Medulla oblongata (tissue), 1 donor: ENCODE measurements at regions not wholly inside any gene's neighbourhood (a gene's known extent, or its start where the extent isn't known, plus 50 kb on each side); places are given as distances from the start of the nearest gene placed in this dataset.
"Not testable (repeated sequence)": the region's sequence is repeated elsewhere in the genome, so short reads cannot be mapped to it uniquely, and the experiment has no call there.

Experiments
- DNase-seq: peaks from one replicate; pipeline ENCODE4 v3.0.0-alpha.2; 2015; ENCODE audit errors: extremely low spot score

DNA sequence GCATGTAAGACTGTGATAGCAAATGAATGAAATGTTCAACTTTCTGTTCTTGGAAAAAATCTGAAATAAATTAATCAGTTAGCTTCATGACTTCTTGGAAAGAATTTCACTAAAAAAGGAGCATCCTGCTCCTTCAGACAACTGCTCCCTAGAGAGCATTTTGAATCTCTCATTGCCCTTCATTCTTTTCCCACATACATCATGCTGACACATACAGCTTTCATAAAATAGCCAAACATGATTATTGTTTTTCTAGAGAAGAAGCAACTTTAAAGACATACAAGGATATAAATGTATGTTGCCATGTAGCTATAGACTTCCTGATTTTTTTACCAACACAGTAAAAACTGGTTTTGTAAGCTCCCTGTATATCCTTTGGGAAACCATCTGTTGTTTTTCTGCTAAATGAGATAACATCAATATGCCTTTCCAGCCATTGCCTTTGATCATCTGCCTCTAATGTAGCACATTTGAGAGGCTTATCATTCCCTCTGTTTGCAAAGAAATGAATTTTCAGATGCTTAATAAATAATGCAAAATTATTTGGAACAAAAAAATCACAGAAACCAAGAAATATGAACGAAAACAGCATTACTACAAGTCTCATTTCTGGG, 248.2 kb upstream of the GPR149 start:
- DNase-seq = no peak

GRCh38 chr3:154668835-154669234, 238.8 kb upstream of the GPR149 start:
- no peak for DNase-seq

GRCh38 chr3:154668187-154668586, 238.2 kb upstream of the GPR149 start:
- no peak for DNase-seq

GRCh38 chr3:154666542-154666941, 236.6 kb upstream of the GPR149 start:
- no peak for DNase-seq

- DNase-seq = no peak
Measured at GRCh38 chr3:154664714-154665113, 234.7 kb upstream of the GPR149 start.

- no peak for DNase-seq
Measured at GRCh38 chr3:154662851-154663250, 232.9 kb upstream of the GPR149 start.

GRCh38 chr3:154660811-154661210, 230.8 kb upstream of the GPR149 start:
- DNase-seq = no peak

DNA sequence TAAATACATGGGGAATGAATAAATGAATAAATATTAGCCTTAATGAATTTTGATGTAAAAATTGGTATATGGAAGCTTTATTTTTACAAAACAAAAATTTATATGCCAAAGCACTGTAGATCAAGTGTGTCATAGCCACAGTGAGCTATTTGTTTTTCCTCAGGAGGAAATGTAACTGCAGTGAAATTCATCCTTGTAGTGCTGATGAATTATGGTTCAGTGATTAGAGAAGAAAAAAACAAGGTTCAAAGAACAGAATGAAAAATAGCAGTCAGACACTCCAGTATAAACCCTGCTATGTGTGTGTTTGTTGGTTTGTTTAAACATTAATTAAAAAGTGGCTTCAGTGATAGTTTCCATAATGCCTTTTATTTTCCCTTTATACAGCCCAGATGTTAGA, 228.0 kb upstream of the GPR149 start:
- DNase-seq = no peak

DNA sequence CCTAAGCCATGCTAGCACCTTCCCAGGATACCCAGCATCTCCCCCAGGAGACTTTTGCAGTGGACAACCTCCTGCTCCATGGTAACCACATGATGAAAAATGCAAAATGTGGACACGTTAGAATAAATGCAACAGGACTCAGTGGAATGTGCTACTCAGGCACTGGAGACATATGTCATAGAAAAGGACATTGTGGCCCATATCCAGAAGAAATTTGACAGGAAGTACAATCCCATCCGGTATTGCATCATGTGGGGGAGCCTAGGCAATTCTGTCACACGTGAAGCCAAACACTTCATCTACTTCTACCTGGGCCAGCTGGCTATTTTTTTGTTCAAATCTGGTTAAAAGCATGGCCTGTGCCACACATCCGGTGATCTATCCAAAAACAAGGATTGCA, 227.2 kb upstream of the GPR149 start:
- DNase-seq = no peak

GRCh38 chr3:154656486-154656885, 226.5 kb upstream of the GPR149 start:
- DNase-seq = no peak

- DNase-seq = no peak
Measured at GRCh38 chr3:154642145-154642544, 212.2 kb upstream of the GPR149 start.

DNA sequence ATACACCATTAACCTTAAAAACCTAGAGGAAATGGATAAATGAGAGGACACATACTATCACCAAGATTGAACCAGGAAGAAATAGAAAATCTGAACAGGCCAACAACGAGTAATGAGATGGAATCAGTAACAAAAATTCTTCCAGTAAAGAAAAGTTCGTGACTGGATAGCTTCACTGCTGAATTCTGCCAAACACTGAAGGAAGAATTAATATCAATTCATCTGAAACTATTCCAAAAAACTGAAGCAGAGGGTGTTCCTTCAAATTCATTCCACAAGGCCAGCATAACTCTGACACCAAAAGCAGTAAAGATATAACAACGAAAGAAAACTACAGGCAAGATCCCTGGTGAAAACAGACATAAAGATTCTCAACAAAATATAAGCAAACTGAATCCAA, 195.8 kb upstream of the GPR149 start:
- DNase-seq = no peak

GRCh38 chr3:154619621-154620020, 189.6 kb upstream of the GPR149 start:
- not testable (repeated sequence) for DNase-seq

DNA sequence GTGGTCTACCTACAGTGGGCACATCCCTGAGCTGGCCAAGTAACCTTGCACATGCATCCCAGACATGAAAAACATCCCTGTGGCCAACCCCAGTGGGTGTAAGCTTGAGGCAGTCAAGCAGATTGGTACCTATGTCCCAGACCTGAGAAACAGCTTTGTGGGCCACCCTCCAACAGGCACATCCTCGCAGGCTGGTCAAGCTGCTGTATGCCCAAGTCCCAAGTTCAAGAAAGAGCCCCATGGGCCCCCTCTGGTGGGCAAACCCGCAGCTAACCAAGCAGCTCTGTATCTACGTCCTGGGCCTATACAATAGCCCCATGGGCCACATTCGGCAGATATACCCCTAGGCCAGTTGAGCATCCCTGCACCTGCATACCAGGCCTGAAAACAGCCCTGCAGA, 186.3 kb upstream of the GPR149 start:
- DNase-seq = no peak

GRCh38 chr3:154615471-154615870, 185.5 kb upstream of the GPR149 start:
- no peak for DNase-seq

DNA sequence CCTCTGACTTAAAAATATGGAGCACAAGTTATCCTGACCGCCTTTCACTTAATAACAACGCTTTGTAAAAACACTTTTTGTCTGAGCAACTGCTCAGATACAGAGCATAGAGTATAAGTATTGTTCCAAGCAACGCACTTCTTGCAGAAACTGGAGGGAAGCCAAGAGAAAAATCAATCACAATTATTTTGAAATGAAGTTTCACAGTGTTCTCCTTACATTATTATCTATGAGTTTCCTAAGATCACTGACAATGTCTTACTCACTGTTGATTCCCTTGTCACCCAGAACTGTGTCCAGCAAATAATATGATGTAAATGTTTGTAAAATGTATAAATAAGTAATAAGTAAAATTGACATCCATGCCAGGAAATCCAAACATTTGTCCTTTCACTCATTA, 184.6 kb upstream of the GPR149 start:
- no peak for DNase-seq

- no peak for DNase-seq
Measured at GRCh38 chr3:154614078-154614477, 184.1 kb upstream of the GPR149 start.

DNA sequence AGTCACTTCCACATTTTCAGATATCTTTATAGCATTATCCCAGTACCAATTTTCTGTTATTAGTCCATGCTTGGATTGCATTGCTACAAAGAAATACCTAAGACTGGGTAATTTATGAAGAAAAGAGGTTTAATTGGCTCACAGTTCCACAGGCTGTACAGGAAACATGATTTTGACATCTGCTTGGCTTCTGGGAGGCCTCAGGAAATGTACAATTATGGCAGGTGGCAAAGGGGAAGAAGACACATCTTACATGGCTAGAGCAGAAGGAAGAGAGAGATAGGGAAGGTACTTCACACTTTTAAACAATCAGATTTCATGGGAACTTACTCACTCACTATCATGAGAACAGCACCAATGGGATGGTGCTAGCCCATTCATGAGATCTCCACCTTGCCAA, 172.3 kb upstream of the GPR149 start:
- DNase-seq = no peak

DNA sequence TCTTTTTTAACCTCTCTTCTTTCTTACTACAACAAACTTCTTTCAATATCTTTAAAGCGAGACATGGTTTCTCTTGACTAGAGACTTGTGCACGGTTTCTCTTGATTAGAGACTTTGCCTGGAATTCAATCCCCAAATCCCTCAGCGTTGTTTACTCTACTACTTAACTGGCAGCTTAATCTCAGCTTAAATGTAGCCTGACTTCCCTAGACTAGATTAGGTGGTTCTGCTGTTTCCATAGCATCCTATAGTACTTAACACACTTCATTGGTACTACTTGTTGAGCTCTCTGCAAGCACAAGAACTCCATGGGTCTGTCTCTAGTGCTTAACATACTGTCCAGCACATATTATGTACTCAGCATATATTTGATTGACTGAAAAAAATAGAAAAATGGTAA, 168.2 kb upstream of the GPR149 start:
- DNase-seq = no peak

- DNase-seq = no peak
Measured at GRCh38 chr3:154590675-154591384, 160.8 kb upstream of the GPR149 start.

DNA sequence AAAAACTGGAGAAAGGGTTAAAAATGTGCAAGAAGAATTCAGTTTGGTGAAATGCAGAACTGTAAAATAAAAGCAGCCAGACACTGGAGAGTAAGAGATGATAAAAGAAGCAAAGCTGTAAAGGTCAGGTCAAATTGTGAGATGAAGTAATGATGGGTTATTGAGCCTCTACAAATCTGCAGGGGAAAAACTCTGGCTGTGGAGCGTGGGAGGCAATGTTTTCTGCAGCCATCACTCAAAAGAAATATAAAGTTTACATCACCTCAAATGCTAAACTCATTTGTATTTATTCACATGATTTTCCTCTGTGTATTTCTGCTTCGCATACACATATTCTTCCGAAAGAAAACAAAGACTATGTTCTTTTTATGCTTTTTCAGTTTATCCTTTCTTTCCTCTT, 158.8 kb upstream of the GPR149 start:
- DNase-seq = no peak

GRCh38 chr3:154584974-154585373, 155.0 kb upstream of the GPR149 start:
- no peak for DNase-seq

DNA sequence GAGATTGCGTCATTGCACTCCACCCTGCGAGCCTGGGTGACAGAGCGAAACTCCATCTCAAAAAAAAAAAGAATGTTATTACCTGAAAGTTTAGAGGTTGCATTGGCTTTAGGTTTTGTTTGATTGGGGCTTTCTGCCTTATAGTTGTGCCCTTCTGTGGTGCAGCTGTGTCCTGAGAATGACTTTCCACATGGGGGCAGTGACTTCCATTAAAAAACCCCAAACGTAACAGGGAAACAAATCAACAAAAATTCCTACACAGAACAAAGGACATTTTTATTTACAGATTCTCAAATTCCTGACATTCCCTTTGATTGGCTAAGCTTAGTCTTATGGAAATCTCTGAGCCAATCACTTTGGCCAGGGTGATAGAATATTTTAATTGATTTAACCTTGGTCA, 154.1 kb upstream of the GPR149 start:
- DNase-seq = no peak

GRCh38 chr3:154583086-154583634, 153.2 kb upstream of the GPR149 start:
- no peak for DNase-seq
